ENCODE measurements at regions not wholly inside any gene's neighbourhood (a gene's known extent, or its start where the extent isn't known, plus 50 kb on each side); places are given as distances from the start of the nearest gene placed in this dataset.

DNA sequence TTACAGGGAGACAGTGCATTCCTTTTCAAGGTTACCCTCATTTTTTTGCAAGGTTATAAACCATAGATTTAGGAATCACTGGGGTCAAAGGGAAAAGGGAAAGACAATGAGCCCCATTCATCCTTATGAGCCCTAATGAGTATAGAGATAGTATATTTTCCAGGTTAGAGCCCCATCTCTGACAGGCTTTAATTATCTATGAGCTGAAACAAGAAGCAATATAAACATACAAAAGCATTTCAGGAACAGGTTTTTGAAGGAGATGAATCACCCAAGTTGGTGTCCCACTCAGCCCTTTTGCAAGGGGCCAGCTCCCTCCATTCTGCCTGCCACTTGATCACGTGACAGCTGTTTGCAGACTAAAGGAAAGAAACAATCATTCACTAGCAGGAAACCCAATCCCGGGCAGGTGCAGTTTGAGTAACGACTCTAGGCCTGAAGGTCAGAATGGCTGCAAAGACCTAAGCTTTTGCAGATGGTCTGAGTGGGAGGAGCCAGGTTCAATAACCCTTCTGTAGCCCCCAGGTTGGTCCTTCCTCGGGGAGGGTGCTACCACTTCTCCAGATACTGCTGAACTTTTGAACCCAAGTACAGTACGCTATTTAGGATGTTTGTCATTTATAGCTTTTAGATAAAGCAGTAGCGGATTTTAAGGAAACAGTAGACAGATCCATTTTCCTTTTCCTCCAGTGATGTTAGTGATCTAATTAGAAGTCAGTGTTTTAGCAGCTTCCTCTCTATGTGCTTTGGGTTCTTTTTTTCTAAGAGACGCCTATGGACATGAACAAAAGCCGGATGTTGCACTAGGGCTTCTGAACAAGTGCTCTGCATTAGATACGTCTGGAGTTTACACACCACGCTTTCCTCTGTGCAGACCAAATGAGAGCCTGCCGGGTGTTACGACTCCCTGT is 253.2 kb downstream of the SOX4 start:
- no peak for TF ChIP-seq POLR2A (IDR thresholded peaks at IDR 0.05)
- TF ChIP-seq, protein P1, sequence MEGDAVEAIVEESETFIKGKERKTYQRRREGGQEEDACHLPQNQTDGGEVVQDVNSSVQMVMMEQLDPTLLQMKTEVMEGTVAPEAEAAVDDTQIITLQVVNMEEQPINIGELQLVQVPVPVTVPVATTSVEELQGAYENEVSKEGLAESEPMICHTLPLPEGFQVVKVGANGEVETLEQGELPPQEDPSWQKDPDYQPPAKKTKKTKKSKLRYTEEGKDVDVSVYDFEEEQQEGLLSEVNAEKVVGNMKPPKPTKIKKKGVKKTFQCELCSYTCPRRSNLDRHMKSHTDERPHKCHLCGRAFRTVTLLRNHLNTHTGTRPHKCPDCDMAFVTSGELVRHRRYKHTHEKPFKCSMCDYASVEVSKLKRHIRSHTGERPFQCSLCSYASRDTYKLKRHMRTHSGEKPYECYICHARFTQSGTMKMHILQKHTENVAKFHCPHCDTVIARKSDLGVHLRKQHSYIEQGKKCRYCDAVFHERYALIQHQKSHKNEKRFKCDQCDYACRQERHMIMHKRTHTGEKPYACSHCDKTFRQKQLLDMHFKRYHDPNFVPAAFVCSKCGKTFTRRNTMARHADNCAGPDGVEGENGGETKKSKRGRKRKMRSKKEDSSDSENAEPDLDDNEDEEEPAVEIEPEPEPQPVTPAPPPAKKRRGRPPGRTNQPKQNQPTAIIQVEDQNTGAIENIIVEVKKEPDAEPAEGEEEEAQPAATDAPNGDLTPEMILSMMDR (IDR thresholded peaks at IDR 0.05) = no peak

Measured in breast epithelium (tissue), 3 donors.